HG03064 (cell line): ENCODE measurements at regions not wholly inside any gene's neighbourhood (a gene's known extent, or its start where the extent isn't known, plus 50 kb on each side); places are given as distances from the start of the nearest gene placed in this dataset.

Experiments used
- ATAC-seq: cut with Tn5 transposase; IDR thresholded peaks from one replicate; pipeline ENCODE4 v1.9.1; 2021; ENCODE audit warnings: low read depth; ENCODE audit not compliant: unreplicated experiment

DNA sequence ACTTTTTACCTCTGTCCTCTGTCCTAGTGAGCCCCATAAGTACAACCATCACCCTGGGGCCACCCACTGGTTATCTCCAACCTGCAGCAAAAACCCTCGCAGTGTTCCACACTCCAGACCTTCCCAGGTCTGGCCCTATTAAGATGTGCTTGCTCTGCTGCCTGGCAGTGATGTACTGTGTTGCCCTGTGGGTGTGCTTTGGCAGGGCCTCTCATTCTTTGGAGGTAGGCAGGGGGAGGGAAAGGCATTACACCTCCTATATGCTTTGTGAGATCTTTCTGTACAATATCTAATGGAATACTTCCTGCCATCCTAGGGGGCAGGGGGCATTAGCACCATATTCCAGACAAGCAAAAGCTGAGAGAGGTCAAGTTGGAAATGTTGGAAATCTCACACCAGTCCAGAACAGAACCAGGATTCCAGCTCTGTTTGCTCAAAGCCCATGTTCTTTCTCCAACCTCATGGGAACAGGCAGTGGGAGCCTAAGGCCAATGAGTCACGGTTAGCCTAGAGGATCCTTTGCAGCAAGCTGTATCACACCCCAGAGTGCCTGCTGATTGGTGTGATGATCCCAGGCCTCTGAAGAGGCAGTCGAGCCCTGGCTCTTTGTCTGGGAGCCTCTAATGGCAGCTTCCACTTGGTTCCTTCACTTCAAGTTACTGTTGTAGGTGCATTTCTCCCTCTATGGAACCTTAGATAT is 59.7 kb upstream of the UBL3 start:
- ATAC-seq: no peak

DNA sequence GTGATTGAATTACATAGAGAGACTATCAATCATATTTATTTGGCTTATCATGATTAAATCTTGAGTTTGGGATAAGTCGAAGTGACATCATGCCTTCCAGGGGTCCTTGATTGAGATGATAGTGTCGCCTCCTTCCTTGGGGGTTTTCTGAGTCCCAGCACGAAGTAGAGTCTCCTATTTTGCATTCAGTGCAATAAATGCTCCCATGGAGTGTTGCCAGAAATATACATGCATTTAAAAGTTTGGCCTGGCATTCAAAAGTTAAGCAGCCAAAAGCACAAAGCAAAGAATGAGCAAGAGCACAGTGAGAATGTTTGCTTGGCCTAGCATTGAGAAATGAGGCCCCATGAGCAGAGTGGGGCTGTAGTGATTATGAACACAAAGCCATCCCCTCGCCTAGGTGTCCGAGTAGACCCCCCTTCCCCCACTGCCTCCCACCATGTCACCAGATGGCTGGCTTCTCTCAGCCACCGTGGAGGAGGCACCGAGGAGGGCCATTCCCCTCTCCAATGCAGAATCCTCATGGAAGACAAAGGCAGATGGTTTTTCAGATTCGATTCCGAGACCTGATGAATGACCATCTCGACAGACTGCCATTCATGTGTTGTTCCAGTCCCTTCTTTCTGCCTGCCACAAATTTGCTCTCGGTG is 58.8 kb upstream of the UBL3 start:
- ATAC-seq: no peak

DNA sequence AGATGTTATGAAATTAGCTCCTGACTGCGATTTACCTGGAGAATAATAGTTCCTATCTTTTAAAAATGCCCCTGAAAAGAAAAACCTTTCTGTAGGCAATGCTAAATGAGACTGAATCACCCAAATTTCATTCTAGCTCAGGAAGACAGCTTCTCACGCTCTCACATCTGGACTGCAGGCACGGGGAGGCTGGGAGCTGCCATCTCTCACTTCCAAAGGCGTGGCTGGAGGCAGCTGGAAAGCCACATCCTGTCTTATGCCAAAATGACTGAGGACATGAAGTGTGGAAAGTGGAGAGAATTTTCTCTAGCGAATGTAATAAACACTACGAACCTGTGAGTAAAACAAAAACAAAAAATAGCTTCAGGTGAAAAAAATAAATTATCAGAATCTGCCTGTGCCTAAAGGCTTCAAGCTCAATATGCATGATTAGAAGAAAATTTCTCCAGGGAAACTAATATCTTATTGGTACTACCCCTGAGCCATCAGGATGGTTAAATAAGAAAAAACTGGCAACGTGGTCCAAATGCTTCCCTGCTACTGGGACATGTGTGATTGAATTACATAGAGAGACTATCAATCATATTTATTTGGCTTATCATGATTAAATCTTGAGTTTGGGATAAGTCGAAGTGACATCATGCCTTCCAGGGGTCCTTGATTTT is 58.1 kb upstream of the UBL3 start:
- ATAC-seq: no peak

DNA sequence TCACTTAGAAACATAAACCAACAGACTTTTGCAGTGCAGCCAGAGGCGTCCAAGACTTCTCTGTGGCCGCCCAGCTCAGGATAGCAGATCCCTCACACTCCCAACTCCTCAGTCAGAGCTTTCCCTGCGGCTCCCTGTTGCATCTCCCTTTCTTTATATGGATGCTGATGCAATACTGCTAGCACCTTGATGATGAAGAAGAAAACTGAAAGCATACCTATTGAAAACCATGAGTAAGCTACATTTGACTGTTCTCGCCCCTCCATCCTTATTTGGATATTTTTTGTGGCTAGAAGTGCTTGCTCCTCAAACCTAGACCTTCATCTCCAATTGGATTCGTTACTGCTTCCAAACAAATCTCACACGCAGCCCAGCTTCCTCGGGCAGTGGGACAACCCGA is 57.3 kb upstream of the UBL3 start:
- no peak for ATAC-seq

DNA sequence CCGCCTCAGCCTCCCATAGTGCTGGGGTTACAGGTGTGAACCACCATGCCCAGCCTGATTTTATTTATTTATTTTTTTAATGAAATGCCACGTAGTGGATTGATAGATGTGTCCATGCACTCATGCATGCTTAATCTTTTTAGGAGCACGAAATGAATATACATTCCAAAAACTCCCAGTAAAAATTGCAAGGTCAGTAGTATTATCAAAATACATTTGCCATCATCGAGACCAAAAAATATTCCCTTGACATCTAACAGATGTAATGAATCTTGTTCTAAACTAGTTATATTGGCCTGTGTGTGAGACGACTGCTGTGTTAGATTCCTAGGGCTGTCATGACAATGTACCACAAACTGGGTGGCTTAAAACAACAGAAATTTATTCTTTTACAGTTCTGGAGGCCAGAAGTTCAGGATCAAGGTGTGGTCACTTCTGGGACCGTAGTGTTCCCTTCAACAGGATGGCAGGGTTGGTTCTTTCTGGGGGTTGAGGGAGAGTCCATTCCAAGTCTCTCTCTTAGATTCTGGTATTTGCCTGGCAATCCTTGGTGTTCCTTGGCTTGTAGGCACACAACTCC is 56.1 kb upstream of the UBL3 start:
- no peak for ATAC-seq

DNA sequence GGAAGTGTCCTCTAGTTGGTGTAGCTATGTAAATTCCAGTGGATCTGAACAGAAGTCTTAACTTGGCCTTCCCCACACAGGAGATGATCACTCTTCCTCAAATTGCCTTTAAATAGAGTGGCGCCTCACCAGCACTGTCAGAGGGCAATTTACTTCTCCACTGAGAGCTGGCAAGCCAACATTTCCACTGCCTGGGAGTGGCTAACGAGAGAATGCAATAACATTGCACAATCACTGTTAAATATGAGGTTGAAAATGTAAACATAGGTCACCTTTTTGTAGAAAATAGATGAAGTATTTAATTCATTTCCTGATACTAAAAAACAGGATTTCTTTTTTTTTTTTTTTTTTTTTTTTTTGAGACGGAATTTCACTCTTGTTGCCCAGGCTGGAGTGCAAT is 55.4 kb upstream of the UBL3 start:
- ATAC-seq: no peak

DNA sequence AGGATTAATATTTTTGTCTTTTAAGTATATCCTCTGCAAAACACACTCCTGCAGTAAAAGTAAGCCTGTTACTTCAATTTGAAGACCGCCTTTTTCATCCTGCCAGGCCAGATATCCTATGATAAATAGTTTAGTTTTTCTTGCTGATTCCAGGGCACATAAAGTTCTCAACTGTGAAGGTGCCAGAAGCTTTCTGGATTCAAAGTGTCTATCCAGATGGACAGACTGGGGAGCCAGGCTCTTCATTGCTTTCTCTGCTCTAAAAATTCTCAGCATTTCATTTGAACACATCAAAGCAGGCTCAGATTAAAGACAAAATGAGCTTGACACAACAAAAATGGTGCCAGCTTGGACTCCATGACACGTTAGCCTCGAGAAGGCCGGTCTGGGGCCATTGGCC is 53.6 kb upstream of the UBL3 start:
- no peak for ATAC-seq

DNA sequence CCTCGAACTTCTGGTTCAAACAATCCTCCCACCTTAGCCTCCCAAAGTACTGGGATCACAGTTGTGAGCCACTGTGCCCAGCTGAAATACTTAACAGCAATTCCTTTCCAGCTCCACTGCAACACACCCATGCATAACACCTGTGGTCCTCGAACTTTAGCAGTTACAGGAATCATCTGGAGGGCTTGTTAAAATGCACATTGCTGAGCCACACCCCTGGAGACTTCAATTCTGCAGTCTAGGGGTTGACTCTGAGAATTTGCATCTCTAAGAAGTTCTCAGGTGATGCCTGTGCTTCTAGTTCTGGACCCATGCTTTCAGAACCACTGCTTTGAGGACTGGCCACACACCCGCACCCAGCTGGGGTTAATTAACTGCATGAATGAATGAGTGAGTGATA is 53.1 kb upstream of the UBL3 start:
- no peak for ATAC-seq

DNA sequence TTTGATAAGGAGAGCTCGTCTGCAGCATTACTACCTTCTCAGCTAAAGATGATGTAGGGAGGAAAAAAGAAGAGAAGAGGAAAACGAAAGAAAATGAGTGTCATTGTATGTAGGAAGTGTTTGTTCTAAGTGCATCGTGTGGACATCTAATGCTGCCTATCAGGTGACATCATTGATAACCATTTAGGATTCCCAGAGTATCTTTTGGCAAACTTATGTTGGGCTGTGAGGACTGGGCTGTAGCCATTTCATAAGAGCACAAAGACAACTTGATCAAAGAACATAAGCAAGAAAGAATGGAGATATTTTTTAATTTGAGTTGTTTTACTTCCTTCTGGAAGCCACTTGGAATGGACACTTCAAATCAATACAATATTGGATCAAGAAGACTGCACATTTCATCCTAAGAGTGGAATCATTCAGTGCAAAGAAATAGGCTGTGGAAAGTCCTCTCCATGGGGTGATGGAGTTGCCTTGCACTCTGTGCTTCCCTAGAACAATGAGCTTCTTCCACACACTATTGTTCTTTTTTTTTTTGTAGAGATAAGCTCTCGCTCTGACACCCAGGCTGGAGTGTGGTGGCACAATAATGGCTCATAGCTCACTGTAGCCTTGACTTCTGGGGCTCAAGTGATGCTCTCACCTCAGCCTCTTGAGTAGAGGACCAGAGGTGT is 52.4 kb upstream of the UBL3 start:
- ATAC-seq: no peak

DNA sequence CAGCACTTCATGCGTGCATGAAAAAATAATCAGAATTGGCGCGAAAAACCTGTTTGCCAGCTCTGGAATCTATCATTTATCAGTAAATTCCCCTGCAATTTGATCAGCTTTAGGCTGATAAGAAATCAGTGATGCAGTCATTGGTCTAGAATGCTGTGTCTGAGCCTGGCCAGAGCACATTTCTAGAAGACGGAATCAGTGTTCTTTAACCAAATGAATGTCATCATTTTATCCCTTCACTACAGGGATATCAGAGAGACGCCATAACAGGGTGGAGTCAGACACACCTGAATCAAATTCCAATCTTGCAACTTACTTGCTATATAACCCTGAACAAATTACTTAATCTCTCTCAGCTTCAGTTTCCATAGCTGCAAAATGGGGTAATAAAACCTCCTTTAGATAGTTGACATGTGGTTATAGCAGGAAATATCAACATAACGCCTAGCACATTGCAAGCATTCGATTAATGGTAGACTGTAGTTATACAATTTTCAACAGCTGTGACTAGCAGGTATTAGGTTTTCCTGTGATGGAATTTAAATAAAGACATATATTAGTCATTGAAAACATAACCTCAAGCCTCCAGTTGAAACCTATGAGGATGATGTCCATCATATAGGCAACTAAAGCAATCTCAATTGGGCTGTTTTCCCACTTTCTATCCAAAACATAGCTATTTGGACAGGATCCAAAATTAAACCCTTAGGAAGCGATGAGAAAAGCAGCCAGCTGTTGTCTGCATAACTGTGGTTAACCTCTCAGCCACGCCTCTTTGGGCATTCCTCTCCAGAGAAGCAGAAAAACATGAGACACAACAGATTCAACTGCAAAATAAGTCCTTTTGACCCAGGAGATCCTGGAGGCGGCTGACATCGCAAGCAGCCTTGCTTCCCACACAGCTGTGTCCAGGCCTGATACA is 51.6 kb upstream of the UBL3 start:
- ATAC-seq: no peak
